CD14-positive monocyte (primary cell): ENCODE measurements at regions not wholly inside any gene's neighbourhood (a gene's known extent, or its start where the extent isn't known, plus 50 kb on each side); places are given as distances from the start of the nearest gene placed in this dataset.

Experiments used
- DNase-seq, 3 donors: peaks; one replicate each; pipeline ENCODE4 v3.0.0-alpha.2; 2011 to 2022
- H2AFZ ChIP-seq: 2 replicates; pipeline ENCODE4 v1.6.0; 2012; ENCODE audit warnings: mild to moderate bottlenecking, low read depth, low read length, inconsistent platforms; ENCODE audit not compliant: insufficient read depth, poor library complexity, severe bottlenecking
- H3K27ac ChIP-seq, 2 donors: 1 replicate in 1 of 2; 2 replicates in 1 of 2; pipeline ENCODE4 v1.5.1; 2012 to 2013; ENCODE audit warnings: low read length in 2 of 2, control low read depth in 1 of 2, inconsistent platforms in 1 of 2, low read depth in 1 of 2, mild to moderate bottlenecking in 1 of 2
- H3K27me3 ChIP-seq, 2 donors: one replicate each; pipeline versions ENCODE4 v1.6.0 to v1.6.1; 2011 to 2013; ENCODE audit warnings: low read length in 2 of 2; ENCODE audit not compliant: control insufficient read depth in 2 of 2, insufficient read depth in 2 of 2
- H3K36me3 ChIP-seq, 2 donors: replicated peaks in 1 of 2; 1 replicate in 1 of 2; 2 replicates in 1 of 2; pipeline versions ENCODE4 v1.5.1 to v1.6.1; 2012 to 2013; ENCODE audit warnings: low read length in 2 of 2, control low read depth in 1 of 2, inconsistent platforms in 1 of 2, mild to moderate bottlenecking in 1 of 2; ENCODE audit not compliant: insufficient read depth in 2 of 2, control insufficient read depth in 1 of 2
- H3K4me1 ChIP-seq, 2 donors: 1 replicate in 1 of 2; 2 replicates in 1 of 2; pipeline versions ENCODE4 v1.5.1 to v1.6.1; 2012 to 2013; ENCODE audit warnings: low read length in 2 of 2, control low read depth in 1 of 2, inconsistent platforms in 1 of 2, mild to moderate bottlenecking in 1 of 2, moderate library complexity in 1 of 2; ENCODE audit not compliant: insufficient read depth in 2 of 2, control insufficient read depth in 1 of 2
- H3K4me2 ChIP-seq: replicated peaks from 2 replicates; pipeline ENCODE3; 2012; ENCODE audit warnings: low read length, moderate library complexity, mild to moderate bottlenecking; ENCODE audit not compliant: poor library complexity, severe bottlenecking; ENCODE audit errors: extremely low read depth
- H3K4me3 ChIP-seq, 3 experiments: fragments of 200-600 bp in 1 of 3; sonication (generic) in 1 of 3; replicated peaks in 1 of 3; 1 replicate in 2 of 3; 2 replicates in 1 of 3; pipeline ENCODE4 v1.5.1; 2011 to 2013; ENCODE audit warnings: low read length in 3 of 3, mild to moderate bottlenecking in 3 of 3, control low read depth in 2 of 3, low read depth in 2 of 3, inconsistent platforms in 1 of 3, moderate library complexity in 1 of 3
- H3K79me2 ChIP-seq: 2 replicates; pipeline ENCODE4 v1.6.0; 2012; ENCODE audit warnings: mild to moderate bottlenecking, control low read depth, inconsistent platforms, low read length, moderate library complexity; ENCODE audit not compliant: insufficient read depth
- H3K9ac ChIP-seq: 2 replicates; pipeline ENCODE4 v1.6.0; 2017; ENCODE audit warnings: low read length, mild to moderate bottlenecking; ENCODE audit not compliant: insufficient read depth, poor library complexity, severe bottlenecking
- H3K9me3 ChIP-seq, 2 donors: replicated peaks in 1 of 2; 1 replicate in 1 of 2; 2 replicates in 1 of 2; pipeline versions ENCODE4 v1.5.1 to v1.6.1; 2012 to 2013; ENCODE audit warnings: low read length in 2 of 2, control low read depth in 1 of 2; ENCODE audit not compliant: control insufficient read depth in 1 of 2, insufficient read depth in 1 of 2
- H4K20me1 ChIP-seq: 2 replicates; pipeline ENCODE4 v1.6.0; 2012; ENCODE audit warnings: mild to moderate bottlenecking, low read length, control low read depth, moderate library complexity; ENCODE audit not compliant: insufficient read depth
- H3K27ac Mint-ChIP-seq, 7 donors: one replicate each; pipeline ENCODE4 v1.8.0; 2020; ENCODE audit warnings: mild to moderate bottlenecking in 7 of 7, mixed read lengths in 7 of 7, moderate library complexity in 6 of 7, inconsistent platforms in 2 of 7
- H3K27me3 Mint-ChIP-seq, 3 donors: one replicate each; pipeline ENCODE4 v1.8.0; 2021 to 2022; ENCODE audit warnings: low read depth in 3 of 3, mild to moderate bottlenecking in 3 of 3, mixed read lengths in 3 of 3, moderate library complexity in 3 of 3, inconsistent platforms in 1 of 3
- H3K36me3 Mint-ChIP-seq, 2 donors: one replicate each; pipeline ENCODE4 v1.8.0; 2020; ENCODE audit warnings: mixed read lengths in 2 of 2, inconsistent platforms in 1 of 2, mild to moderate bottlenecking in 1 of 2
- H3K4me1 Mint-ChIP-seq: one replicate; pipeline ENCODE4 v1.8.0; 2020; ENCODE audit warnings: mild to moderate bottlenecking, mixed read lengths
- H3K4me3 Mint-ChIP-seq, 2 donors: one replicate each; pipeline ENCODE4 v1.8.0; 2020; ENCODE audit warnings: mild to moderate bottlenecking in 2 of 2, mixed read lengths in 2 of 2, moderate library complexity in 1 of 2
- H3K9me3 Mint-ChIP-seq, 7 donors: one replicate each; pipeline ENCODE4 v1.8.0; 2020 to 2022; ENCODE audit warnings: mixed read lengths in 7 of 7, mild to moderate bottlenecking in 6 of 7, moderate library complexity in 6 of 7, inconsistent platforms in 2 of 7
- WGBS: methylation state at CpG from one replicate; pipeline ENCODE4 v1.1.5; 2013; ENCODE audit warnings: missing lambda C conversion rate; ENCODE audit not compliant: insufficient coverage; 5-methylcytosine and 5-hydroxymethylcytosine counted together
- intact Hi-C, 2 donors: fragments of 100-400 bp; cut with micrococcal nuclease; formaldehyde crosslinking; loops; one replicate each; pipeline versions ENCODE4 v1.15.0 to v1.15.1; 2023
- TF ChIP-seq, protein P1 (sequence below): fragments of 200-600 bp; IDR thresholded peaks from one replicate; pipeline ENCODE4 v1.8.0; 2022; ENCODE audit warnings: antibody characterized with exemption, mild to moderate bottlenecking

DNA sequence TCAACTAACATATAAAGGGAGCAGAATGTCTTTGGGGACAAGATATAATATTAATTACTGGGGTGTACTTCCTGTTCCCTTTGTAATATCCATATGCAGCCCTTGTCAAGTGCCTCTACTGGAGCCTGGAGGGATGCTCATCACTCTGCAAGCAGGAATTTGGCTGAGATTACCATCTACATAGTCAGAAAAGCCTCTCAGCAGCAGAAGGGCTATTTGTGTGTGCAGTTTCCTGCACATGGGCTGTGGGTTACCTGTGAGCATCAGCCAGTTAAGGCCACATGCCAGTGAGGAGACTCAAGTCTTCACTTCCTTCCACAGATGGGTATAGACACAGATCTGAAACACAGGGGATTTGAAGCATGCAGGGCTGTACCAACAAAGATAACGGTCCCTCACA is 278.1 kb upstream of the PLSCR5 start:
- intact Hi-C loops, result no loop called here

DNA sequence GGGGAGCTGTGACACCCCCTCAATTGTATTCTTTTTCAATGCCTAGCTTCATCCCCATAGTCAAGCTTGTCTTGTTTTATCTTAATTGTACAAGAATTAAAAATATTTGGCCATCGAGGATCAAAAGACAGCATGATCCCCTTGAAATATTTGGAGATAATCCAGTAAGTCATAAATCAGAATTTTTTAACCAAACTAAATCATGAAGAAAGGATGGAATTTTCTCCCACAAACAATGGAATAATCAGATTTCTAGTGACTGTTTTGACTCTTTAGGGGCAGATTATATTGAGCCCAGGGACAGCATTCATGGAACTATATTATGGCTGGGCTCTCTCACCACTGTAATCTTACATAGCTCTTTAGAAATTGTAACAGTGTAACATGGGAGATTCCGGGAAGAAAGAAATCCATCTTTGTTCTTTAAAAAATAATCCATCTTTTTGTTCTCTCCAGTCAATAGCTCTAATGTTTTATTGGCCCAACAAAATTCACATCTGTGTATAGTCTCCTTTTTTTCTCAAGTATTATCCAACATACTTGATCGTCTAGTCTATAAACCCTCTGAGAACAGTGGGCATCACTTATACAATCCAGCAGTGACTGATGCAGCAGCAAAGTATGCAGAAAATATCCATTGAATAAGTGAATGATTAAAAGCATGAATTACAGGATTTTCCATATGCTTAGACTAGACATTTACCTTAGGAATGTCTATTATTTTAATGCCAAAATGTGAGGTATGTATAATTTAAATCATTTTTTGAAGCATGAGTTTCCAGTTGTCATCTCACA is 277.0 kb upstream of the PLSCR5 start:
- no peak overlapping the region for H3K4me3 Mint-ChIP-seq
- no peaks in the 10 kb centered on the region for H3K36me3 ChIP-seq
- H2AFZ ChIP-seq, result no peak overlapping the region
- no peaks in the 10 kb centered on the region for H3K79me2 ChIP-seq
- no peak overlapping the region for H3K27ac Mint-ChIP-seq
- no CpG with 5 or more reads among the region's 3 CpGs for WGBS
- intact Hi-C loops, result no loop called here
- no peak overlapping the region for H3K9ac ChIP-seq
- no peaks in the 10 kb centered on the region for H3K4me1 Mint-ChIP-seq
- H3K27me3 ChIP-seq, result no peaks in the 10 kb centered on the region
- TF ChIP-seq, protein P1, sequence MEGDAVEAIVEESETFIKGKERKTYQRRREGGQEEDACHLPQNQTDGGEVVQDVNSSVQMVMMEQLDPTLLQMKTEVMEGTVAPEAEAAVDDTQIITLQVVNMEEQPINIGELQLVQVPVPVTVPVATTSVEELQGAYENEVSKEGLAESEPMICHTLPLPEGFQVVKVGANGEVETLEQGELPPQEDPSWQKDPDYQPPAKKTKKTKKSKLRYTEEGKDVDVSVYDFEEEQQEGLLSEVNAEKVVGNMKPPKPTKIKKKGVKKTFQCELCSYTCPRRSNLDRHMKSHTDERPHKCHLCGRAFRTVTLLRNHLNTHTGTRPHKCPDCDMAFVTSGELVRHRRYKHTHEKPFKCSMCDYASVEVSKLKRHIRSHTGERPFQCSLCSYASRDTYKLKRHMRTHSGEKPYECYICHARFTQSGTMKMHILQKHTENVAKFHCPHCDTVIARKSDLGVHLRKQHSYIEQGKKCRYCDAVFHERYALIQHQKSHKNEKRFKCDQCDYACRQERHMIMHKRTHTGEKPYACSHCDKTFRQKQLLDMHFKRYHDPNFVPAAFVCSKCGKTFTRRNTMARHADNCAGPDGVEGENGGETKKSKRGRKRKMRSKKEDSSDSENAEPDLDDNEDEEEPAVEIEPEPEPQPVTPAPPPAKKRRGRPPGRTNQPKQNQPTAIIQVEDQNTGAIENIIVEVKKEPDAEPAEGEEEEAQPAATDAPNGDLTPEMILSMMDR, result no peak
- no peak for DNase-seq
- no peak overlapping the region for H3K4me2 ChIP-seq
- H4K20me1 ChIP-seq, result no peaks in the 10 kb centered on the region
- H3K9me3 Mint-ChIP-seq, result peaks cover 0 to 4% (median 2%) of the 10 kb centered on the region in 7 donors
- H3K4me1 ChIP-seq, result no peaks in the 10 kb centered on the region
- H3K27ac ChIP-seq, result no peak overlapping the region
- H3K27me3 Mint-ChIP-seq, result peaks cover 0 to 1% (median 0%) of the 10 kb centered on the region in 3 donors
- no peaks in the 10 kb centered on the region for H3K9me3 ChIP-seq
- H3K4me3 ChIP-seq, result no peak overlapping the region
- no peaks in the 10 kb centered on the region for H3K36me3 Mint-ChIP-seq

More for the DNA sequence above, 278.1 kb upstream of the PLSCR5 start:
- no peaks in the 10 kb centered on the region for H3K36me3 Mint-ChIP-seq
- no peaks in the 10 kb centered on the region for H3K4me1 Mint-ChIP-seq
- H2AFZ ChIP-seq, result no peak overlapping the region
- H3K27ac ChIP-seq, result no peak overlapping the region
- H3K4me3 Mint-ChIP-seq, result no peak overlapping the region
- no peaks in the 10 kb centered on the region for H3K9me3 ChIP-seq
- H3K9me3 Mint-ChIP-seq, result peaks cover 0 to 4% (median 2%) of the 10 kb centered on the region in 7 donors
- no peaks in the 10 kb centered on the region for H4K20me1 ChIP-seq
- DNase-seq, result no peak
- H3K4me1 ChIP-seq, result no peaks in the 10 kb centered on the region
- no peak overlapping the region for H3K4me2 ChIP-seq
- no peak overlapping the region for H3K27ac Mint-ChIP-seq
- TF ChIP-seq, protein P1, result no peak
- WGBS, result no CpG with 5 or more reads among the region's 1 CpG
- H3K9ac ChIP-seq, result no peak overlapping the region
- no peaks in the 10 kb centered on the region for H3K79me2 ChIP-seq
- H3K27me3 ChIP-seq, result no peaks in the 10 kb centered on the region
- peaks cover 0 to 1% (median 0%) of the 10 kb centered on the region in 3 donors for H3K27me3 Mint-ChIP-seq
- H3K36me3 ChIP-seq, result no peaks in the 10 kb centered on the region
- no peak overlapping the region for H3K4me3 ChIP-seq
